ENCODE measurements at regions not wholly inside any gene's neighbourhood (a gene's known extent, or its start where the extent isn't known, plus 50 kb on each side); places are given as distances from the start of the nearest gene placed in this dataset.

DNA sequence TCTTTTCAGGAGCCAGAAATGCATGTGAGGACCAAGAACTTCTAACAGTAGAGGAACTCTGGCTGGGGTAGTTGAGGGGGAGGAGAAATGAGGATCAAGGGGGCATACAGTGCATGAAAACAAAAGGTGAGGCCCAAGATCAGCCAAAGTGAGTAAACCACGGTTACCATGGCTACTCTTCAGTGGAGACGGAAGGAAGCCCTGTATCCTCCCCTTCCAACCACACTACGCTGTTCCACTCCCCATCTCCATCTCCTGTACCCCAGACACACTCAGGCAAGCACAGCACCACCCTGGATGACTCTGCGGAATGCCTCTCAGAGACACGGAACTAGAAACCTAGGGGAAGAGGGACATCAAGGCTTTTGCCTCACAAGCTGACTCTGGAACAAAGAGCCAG is 157.6 kb upstream of the CAMK1G start:
- no peak for DNase-seq

DNA sequence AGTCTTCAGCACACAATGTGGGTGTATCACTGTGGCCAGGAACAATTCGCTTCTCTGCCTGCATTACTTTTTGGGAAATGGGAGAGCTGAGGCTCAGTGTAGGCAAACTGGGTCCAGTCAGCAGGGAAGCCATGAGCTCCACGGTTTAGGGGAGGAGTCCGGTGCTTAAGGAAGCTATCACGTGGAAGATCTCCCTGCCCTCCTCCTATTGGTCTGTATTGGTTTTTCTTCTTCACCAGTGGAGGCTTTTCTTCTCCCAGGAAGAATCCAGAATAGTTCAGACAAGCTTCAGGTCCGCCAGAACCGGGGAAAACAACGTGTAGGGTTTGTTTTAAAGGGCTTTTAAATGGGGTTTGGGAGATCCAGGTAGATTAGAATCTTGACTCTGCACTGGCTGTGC is 156.2 kb upstream of the CAMK1G start:
- no peak for DNase-seq

- DNase-seq: no peak
Measured at GRCh38 chr1:209427811-209428210, 155.7 kb upstream of the CAMK1G start.

DNA sequence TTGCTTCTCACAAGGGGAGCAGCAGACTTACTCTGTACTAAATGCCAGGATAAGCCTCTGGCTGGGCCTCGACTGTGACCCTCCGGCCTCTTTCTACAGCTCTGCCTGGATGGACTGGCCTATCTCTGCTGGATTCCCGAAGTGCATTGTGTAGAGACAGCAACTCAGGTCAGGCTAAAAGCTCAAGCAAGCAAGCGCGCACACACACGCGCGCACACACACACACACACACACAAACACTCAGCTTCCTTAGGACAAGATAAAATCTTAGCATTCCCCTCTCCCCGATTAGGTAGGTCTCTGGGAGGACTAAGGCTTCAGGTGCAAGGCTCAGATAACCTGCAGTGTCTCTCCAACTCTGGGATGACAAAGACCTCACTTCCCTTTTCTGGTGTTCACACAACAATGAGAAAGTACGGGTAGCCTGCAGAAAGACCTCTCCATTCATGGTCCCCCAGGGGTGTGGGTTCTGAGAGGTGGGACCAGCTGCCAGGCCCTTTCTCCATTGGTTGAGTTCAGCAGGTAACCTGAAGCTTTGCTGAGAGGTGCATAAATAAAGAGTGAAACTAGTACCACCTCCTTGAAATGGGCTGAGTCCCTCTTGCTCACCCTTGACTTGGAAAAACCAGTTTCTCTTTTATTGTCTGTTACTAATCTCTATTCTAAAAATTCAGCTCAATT is 155.1 kb upstream of the CAMK1G start:
- no peak for DNase-seq

DNA sequence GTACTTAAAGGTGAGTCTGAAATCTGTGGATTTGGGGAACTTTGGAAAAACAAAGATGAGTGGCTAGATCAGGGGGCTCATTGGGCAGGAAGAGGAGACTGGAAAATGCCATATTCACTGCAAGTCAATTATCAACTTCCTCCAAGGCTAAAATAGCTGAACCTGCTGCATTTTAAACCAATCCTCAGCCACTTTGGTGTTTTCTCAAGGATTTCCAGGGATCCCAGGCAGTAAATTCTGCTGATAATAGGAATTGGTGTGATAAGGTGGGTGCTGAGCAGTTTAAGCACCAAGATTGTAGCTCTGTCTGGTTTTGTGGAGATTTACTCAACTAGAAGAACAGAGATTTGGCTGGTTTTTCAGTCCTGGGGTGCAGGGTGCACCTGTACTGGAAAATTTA is 153.9 kb upstream of the CAMK1G start:
- no peak for DNase-seq

DNA sequence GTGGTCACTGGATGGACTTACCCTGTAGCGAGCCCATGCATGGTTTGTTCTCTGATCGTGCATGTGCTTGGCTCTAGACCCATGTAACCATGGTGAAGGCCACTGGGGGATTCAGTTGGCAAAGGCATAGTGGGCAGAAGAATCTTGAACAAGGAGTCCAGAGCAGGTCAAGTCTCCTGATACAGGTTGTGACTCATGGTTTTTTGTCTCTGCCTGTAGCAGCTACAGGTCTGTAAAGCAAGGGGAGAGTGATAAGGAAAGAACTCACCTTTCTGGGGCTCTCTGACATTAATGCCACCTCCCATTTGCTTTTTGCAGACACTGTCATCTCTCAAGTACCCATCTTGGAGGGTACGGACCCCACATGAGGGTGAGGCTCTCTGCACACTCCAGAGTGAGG is 153.4 kb upstream of the CAMK1G start:
- DNase-seq: no peak

DNA sequence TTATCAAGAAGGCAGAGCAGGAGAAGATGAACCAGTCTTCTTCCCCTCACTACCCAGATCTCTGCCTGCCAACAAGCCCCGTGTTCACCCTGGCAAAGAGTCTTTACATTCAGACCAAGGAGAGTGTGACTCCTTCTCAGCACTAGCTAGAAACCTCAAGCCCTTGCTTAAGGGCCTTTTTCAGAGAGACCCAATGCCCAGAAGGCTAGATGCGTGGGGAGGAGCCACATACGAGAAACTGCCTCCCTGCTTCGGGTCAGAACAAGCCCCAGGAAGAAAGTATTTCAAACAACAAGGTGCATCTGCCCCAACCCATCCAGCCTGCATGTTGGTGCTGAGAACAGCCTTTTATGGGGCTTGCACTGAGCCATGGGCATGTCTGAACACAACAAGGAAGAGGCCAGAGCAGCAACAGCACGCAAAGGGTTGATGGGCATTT is 152.7 kb upstream of the CAMK1G start:
- no peak for DNase-seq

GRCh38 chr1:209431402-209431801 is 152.1 kb upstream of the CAMK1G start:
- DNase-seq: no peak

GRCh38 chr1:209431813-209432442 is 151.6 kb upstream of the CAMK1G start:
- no peak for DNase-seq

DNA sequence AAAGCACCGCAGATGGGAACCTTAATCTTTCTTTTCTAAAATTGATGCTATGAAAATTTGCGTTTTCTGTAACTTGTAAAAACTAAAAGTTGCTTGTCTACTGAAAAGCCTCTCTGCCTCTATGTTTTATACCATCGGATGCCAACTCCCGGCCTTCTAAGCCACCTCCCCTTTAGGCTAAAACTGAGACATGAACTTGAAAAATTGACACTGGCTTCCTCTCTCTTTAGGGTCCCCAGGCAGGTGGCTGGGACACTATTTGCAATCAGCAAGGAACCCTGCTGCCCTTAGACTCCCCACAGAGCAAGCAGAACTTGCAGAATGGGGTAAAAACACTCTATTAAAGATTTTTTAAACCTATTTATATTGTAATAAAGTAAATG is 151.1 kb upstream of the CAMK1G start:
- no peak for DNase-seq

DNA sequence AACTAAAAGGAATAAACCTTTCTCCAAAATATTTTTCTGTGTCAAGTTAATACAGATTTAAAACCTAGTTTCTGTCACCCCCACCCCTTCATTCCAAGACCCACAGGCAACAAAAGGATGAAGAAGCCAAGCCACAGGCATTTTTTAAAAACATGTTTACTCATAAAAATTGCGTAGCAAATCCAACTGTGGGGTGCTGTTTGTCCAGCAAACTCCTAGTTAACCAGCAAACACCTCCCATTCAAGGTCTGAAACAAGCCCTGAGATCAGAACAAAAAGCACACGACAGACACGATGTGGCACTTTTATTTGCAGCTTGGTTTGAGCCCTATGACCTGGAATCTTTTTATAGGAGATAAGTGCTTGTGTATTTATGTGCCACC is 149.9 kb upstream of the CAMK1G start:
- no peak for DNase-seq

GRCh38 chr1:209434066-209434465 is 149.4 kb upstream of the CAMK1G start:
- DNase-seq: no peak

- DNase-seq: no peak
Measured at GRCh38 chr1:209434631-209435217, 148.8 kb upstream of the CAMK1G start.

DNA sequence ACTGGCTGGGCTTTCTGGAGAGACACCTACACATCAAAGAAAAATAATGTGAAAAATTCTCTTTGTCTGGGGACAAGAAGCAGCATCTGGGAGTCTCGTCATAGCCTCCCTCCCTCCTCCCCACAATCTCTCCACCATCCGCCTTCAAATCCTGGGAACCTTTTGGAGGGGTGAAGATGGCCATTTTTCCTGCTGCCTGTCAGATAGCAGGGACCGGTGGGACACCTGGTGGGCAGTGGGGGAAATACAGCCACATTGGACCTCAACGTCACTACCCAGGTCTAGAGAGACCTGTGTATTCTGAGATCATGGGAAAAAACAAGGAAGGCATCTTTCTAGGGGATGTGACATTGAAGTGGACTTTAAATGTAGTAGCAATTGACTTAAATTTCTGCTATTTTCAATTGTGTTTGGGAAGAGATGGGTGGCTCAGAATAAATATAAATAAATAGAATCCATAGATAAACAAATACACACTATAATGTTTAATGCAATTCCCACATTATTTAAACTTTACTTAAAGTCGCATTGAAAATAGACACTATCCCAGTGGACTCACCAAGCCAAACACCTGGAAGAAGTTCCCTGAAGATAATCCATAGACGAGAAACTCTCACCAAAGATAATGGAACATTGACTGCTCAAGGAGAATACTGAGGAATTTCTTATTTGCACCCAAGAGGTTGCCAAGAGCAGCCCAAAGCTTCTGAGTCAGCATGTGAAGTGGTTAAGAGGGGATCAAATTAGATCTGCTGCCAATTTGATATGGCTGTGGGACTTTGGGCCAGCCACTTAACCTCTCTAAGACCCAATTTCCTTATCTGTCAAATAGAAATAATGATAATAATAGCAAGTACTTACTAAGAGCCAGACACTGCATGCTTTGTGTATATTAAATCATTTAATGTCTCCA is 147.6 kb upstream of the CAMK1G start:
- DNase-seq: peak; percentile 25

DNA sequence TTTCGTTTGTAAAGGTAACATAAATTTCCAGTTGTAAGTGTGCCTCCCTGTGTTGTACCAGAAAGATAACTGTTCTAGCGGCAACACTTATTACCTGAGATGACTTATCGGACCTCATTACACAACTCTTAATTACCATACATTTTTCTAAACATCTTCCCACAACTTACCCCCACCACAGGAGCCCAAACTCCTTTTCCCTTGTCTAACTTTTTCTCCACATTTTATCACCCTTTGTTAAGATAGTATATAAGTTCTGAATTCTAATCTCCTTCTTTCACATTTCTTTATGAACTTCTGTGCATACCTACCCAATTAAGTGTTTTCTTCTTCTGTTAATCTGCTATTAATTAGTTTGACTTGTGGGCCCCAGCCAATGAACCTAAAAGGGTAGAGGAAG is 143.7 kb upstream of the CAMK1G start:
- no peak for DNase-seq

- DNase-seq: no peak
Measured at GRCh38 chr1:209443361-209443931, 140.1 kb upstream of the CAMK1G start.

DNA sequence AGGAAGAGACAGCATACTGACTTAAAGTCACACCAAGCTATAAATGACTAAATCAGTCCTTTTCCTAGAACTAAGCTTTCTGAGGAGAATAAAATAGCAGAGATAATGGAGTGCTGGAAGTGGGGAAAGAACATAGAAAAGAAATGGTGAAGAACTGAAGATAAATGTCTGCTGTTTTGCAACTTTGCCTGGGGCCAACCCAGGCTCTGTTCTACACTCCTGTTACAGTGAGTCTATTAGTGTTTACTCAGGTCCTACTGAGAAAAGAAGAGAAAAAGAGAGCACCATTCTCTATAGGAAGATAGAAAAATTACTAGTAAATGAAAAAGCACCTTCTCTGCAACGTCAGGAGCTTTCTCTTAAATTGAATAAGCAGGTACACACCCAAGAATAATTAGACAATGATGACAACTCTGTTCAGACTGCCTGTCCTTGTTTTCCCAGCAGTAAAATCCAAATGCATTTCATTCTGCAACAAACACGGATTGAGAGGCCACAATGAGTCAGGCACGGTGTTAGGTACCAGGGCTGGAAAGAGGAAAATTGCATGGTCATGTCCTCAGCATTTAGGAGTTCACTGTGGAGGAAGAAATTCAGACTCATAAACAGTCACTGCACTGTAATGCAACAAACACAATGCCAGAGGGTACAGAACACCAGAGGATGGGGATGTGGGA is 139.4 kb upstream of the CAMK1G start:
- DNase-seq: no peak

DNA sequence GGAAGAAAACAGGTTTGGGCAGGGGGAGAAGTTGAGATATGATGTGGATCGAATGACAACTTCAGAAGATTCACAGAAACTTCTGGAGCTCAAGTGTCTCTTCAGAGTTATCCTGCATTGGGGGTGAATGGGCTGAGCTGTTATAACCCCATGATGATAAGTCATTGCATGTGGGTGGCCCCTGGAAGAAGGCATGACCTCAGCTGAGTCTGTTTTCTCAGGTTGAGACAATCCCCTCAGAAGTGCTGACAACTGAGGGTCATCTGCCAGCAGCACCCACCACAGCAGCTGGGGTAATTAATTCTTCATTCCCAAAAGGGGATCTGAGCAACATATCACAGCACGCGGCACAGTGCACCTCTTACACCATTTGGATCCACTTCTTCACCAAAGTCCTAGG is 138.6 kb upstream of the CAMK1G start:
- no peak for DNase-seq

DNA sequence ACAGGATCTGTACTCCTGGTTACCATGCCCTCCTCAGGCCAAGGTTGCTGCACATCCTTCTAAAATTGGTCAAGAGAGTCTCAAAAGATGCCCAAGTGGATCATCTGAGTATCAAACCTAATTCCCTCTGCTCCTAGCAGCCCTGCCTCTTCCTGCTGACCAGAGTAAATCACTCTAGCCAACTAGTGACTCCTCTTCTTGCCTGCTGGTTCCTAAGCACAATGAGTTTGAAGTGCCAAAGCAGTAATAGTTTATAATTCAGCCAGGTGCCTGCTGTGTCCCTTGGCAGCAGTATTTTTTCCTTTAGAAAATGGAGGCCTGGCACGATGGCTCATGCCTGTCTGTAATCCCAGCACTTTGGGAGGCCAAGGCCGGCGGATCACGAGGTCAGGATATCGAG is 137.9 kb upstream of the CAMK1G start:
- DNase-seq: no peak

DNA sequence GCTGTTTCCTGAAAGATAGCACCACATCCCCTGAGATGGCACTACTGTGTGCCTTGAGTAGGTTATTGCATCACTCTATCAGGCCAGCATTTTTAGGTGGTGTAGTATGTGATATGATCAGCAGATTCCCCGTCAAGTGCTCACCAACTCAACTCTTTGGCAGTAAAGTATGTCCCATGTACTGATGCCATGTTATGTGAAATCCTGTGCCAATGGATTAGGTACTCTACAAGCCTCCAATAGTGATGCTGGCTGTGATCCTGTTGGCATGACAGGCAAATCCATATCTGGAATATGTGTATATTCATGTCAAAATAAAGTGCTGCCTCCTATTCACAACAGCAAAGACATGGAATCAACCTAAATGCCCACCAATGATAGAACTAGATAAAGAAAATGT is 137.2 kb upstream of the CAMK1G start:
- no peak for DNase-seq

GRCh38 chr1:209454340-209454994 is 129.0 kb upstream of the CAMK1G start:
- DNase-seq: no peak

DNA sequence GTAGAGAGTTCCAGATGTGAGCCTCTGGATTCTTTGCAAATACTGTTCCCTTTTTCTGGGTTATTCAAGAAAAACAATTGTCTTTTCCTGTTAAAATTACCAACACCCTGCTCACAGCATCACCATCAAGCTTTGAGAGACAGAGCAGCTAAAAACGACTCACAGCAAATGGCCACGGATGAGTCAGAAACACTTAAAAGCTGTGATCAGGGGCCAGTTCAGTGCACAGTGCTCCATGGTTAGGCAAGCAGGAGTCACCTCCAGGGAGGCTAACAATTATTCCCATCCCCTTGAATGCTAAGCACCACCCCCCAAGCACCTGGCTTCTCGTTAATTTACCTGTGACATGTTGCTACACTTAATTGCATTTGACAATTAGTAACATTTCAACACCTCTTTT is 128.4 kb upstream of the CAMK1G start:
- DNase-seq: no peak
